Ovary (tissue), 7 donors: ENCODE measurements at regions not wholly inside any gene's neighbourhood (a gene's known extent, or its start where the extent isn't known, plus 50 kb on each side); places are given as distances from the start of the nearest gene placed in this dataset.

Experiments
- DNase-seq, 5 donors: peaks; one replicate each; pipeline ENCODE4 v3.0.0-alpha.2; 2019 to 2020
- H3K27ac ChIP-seq, 2 donors: fragments of 200-600 bp; one replicate each; pipeline versions ENCODE4 v1.5.1 to v1.8.0; 2019 to 2022
- H3K27me3 ChIP-seq: fragments of 200-600 bp; one replicate; pipeline ENCODE4 v1.8.0; 2022
- H3K36me3 ChIP-seq: fragments of 200-600 bp; sonication (generic); one replicate; pipeline ENCODE4 v1.5.1; 2019
- H3K4me1 ChIP-seq: one replicate; pipeline ENCODE4 v1.8.1; 2013; ENCODE audit warnings: mild to moderate bottlenecking, moderate library complexity; ENCODE audit not compliant: insufficient read depth
- H3K4me3 ChIP-seq: fragments of 200-600 bp; sonication (generic); one replicate; pipeline ENCODE4 v1.5.1; 2017
- H3K9me3 ChIP-seq, 2 donors: fragments of 200-600 bp in 1 of 2; sonication (generic) in 1 of 2; one replicate each; pipeline versions ENCODE4 v1.5.1 to v1.8.1; 2013 to 2019; ENCODE audit warnings: mild to moderate bottlenecking in 1 of 2, moderate library complexity in 1 of 2
- CTCF ChIP-seq, 3 donors: fragments of 450-650 bp in 2 of 3; fragments of 200-600 bp in 1 of 3; IDR thresholded peaks; one replicate each; pipeline versions ENCODE4 v1.5.1 to v1.8.0; 2016 to 2022; ENCODE audit warnings: antibody characterized with exemption in 3 of 3, mild to moderate bottlenecking in 1 of 3
- EP300 ChIP-seq: sonication (generic); formaldehyde crosslinking; IDR thresholded peaks from one replicate; pipeline ENCODE4 v1.6.1; 2017; ENCODE audit warnings: antibody characterized with exemption
- POLR2A ChIP-seq: fragments of 450-650 bp; IDR thresholded peaks from one replicate; pipeline ENCODE4 v1.6.1; 2017; ENCODE audit warnings: antibody characterized with exemption, mild to moderate bottlenecking, moderate library complexity
- WGBS, 3 donors: extraction: QIAGEN DNeasy Blood & Tissue Kit in 1 of 3; methylation state at CpG; one replicate each; pipeline versions ENCODE4 v1.1.5 to v1.1.7; 2013 to 2017; 5-methylcytosine and 5-hydroxymethylcytosine counted together
- intact Hi-C, 4 donors: fragments of 100-400 bp; cut with DNase I; formaldehyde crosslinking; loops; one replicate each; pipeline versions ENCODE4 v1.11.0 to v1.15.1; 2022 to 2023
- donor health status: DM: no; HTN: no; CAD: no; lungs with moderate emphysema.
- donor health status: DM: no; HTN: no; CAD: no.
- donor health status: Bipolar disorder and iron deficiency.
- donor health status: DM: no; HTN: no; CAD: no.
- donor health status: DM: yes; HTN: yes; CAD: no.

- no peaks in the 10 kb centered on the region for H3K9me3 ChIP-seq
- 44 to 47% (median 45%) methylated on average over 4 of the region's 4 CpGs for WGBS, 3 donors
- no peaks in the 10 kb centered on the region for H3K27me3 ChIP-seq
- no peaks in the 10 kb centered on the region for H3K36me3 ChIP-seq
- DNase-seq: no peak
- no peak overlapping the region for H3K27ac ChIP-seq
- H3K4me1 ChIP-seq: no peaks in the 10 kb centered on the region
- H3K4me3 ChIP-seq: no peak overlapping the region
- TF ChIP-seq POLR2A (no peak), EP300 (no peak), CTCF (IDR thresholded peaks at IDR 0.05) (no peak)
- intact Hi-C loops: no loop called here
Measured at GRCh38 chr14:28676479-28676878, 90.1 kb upstream of the FOXG1 start.

GRCh38 chr14:28677381-28677780 lies 89.2 kb upstream of the FOXG1 start:
- Histone ChIP-seq H3K27ac (no peak overlapping the region), H3K27me3 (no peaks in the 10 kb centered on the region), H3K4me3 (no peak overlapping the region), H3K9me3 (no peaks in the 10 kb centered on the region), H3K36me3 (no peaks in the 10 kb centered on the region), H3K4me1 (no peaks in the 10 kb centered on the region)
- WGBS, 3 donors: 89 to 98% (median 93%) methylated on average over 2 of the region's 2 CpGs
- intact Hi-C loops: no loop called here
- TF ChIP-seq EP300 (no peak), POLR2A (no peak), CTCF (IDR thresholded peaks at IDR 0.05) (no peak)
- DNase-seq: no peak

GRCh38 chr14:28678887-28679286 lies 87.7 kb upstream of the FOXG1 start:
- H3K27ac ChIP-seq: no peak overlapping the region
- TF ChIP-seq EP300: no peak
- no peak for TF ChIP-seq POLR2A
- no peak for TF ChIP-seq CTCF (IDR thresholded peaks at IDR 0.05)
- no peak overlapping the region for H3K4me3 ChIP-seq
- DNase-seq: no peak
- no peaks in the 10 kb centered on the region for H3K9me3 ChIP-seq
- 18 to 41% (median 19%) methylated on average over 2 of the region's 2 CpGs for WGBS, 3 donors
- intact Hi-C loops: no loop called here
- H3K36me3 ChIP-seq: no peaks in the 10 kb centered on the region
- H3K4me1 ChIP-seq: no peaks in the 10 kb centered on the region
- no peaks in the 10 kb centered on the region for H3K27me3 ChIP-seq

- no peak for DNase-seq
- 63 to 77% (median 68%) methylated on average over 4 of the region's 4 CpGs for WGBS, 3 donors
- H3K9me3 ChIP-seq: no peaks in the 10 kb centered on the region
- no peaks in the 10 kb centered on the region for H3K27me3 ChIP-seq
- no peaks in the 10 kb centered on the region for H3K4me1 ChIP-seq
- no peak for TF ChIP-seq CTCF (IDR thresholded peaks at IDR 0.05)
- no peak for TF ChIP-seq POLR2A
- TF ChIP-seq EP300: no peak
- H3K27ac ChIP-seq: no peak overlapping the region
- H3K36me3 ChIP-seq: no peaks in the 10 kb centered on the region
- no peak overlapping the region for H3K4me3 ChIP-seq
- intact Hi-C loops: no loop called here
Measured at GRCh38 chr14:28681681-28682080, 84.9 kb upstream of the FOXG1 start.
